GM18909 (cell line): ENCODE measurements at regions not wholly inside any gene's neighbourhood (a gene's known extent, or its start where the extent isn't known, plus 50 kb on each side); places are given as distances from the start of the nearest gene placed in this dataset.
A peak's percentile ranks its signal among the peaks of the same experiment; 100 is the strongest.

ENCODE experiments used
- ATAC-seq: cut with Tn5 transposase; IDR thresholded peaks from one replicate; pipeline ENCODE4 v1.9.1; 2021; ENCODE audit warnings: mild to moderate bottlenecking; ENCODE audit not compliant: unreplicated experiment, poor library complexity

DNA sequence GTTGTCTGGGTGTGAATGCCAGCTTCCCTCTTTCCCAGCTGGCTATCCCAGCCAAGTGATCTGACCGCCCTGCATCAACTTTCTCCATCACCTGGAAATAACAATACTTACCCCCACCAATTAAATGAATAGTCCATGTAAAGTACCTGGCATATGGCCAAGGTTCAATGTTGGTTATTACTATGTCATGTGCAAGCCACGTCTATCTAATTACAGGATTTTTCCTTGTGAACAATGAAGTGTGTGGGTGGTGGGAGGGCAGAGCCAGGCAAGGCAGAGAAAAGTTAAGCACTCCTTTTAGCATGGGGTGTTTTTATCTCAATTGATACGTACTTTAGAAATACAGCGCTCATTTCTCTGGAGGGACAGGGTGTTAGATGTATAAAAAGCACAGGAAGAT, 121.1 kb downstream of the NHLRC3 start:
- ATAC-seq, result no peak

DNA sequence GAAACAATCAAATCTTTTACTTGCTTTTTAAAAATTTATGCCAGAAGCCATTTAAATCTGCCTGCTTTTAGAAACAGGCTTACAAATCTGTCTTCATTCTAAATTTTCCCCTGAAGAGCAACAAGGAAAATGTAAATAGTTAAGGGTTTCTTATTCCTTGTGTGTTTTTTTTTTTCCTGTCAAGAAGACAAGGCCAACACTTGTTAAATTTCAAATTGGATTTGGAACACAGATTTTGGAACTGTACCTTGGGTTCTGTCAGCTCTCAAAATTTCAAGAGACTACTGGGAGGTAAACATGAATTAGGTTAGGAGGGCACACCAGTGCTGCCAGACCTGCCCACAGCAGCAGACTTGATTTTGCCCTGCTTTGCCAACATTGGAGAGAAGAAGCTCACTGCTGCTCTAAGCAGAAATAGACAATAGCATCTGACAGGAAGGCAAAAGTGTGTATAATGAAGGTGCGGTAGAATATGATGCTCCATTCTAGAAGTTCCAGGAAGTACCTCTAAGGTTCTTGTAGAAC, 121.7 kb downstream of the NHLRC3 start:
- ATAC-seq, result no peak

DNA sequence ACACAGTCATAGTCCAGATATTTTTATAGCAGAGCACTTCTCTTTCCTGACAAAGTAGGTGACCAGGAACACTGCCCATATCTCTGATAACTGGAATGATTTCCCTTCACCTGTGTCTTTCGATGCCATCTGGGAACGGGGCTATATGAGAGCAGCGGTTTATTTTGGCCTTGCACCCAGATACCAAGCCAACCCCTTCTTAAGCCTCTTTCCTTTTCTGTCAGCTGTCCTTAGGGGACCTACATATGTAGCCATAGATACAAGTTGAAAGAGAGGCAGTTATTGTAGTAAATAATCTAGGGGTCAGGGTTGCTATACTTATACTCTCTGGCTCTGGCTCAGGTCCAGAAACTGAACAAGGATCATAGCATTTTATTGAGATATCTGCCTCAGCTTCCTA, 128.8 kb downstream of the NHLRC3 start:
- ATAC-seq, result no peak

DNA sequence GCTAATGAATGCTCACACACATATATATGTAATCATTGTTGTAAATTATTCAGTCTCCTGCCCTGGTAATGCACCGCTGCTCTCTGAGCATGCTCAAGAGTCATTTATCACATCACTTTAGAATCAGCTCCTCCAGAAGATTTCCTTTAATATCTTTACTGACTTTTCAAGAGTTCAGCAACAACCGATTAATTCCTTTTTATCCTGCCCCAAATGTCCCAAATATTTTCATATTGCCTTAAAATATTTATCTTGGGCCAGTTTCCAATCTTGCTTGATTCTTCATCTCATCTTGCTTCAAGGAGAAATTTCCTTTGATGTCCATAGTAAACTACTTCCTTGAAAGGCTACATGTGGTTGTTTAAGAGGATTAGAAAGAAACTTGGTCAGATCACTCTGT, 132.5 kb downstream of the NHLRC3 start:
- ATAC-seq, result no peak

DNA sequence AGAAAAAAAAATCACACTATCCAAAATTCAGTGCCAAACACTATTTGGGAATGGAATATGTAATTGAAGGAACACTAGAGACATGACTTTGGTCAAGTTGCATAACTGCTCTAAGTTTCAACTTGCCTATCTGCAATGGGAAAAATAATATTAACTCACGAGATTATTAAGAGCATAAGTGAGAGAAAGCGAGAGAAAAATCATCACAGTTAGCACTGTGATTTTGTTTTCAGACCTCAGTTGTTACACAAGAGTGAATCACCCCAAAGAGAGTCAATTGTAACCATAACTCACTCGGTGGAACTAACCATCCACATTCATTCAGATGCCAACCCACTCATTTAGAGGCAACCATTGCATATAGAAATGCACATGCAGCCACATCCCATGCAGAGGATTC, 147.1 kb downstream of the NHLRC3 start:
- no peak for ATAC-seq

DNA sequence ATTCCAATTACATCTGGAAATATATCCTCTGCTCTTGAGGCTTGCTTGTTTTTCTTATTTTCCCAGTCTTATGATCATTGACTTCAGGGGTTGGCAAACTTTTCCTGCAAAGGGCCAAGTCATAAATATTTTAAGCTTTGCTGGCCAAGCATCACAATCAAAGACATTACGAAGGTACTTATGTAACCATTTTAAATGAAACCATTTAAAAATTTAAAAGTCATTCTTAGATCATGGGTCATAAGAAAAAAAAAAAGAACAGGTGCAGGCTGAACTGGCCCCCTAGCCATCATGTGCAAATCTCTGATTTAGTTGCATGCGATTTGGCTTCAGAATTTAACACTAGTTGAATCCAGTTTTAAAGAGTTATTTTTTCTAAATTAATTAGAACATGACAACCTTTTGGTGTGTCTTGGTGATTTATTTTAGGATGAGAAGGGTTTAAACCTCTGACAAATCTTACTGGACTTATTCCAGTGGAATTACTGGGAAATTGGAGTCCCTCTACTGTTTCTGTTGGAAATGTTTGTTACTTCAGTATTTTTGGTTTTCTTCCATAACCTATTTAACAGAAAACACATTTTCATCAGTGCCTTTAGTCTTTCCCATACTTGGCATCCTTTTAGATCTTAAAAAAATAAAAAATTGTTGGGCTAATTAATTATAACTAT, 148.1 kb downstream of the NHLRC3 start:
- no peak for ATAC-seq

DNA sequence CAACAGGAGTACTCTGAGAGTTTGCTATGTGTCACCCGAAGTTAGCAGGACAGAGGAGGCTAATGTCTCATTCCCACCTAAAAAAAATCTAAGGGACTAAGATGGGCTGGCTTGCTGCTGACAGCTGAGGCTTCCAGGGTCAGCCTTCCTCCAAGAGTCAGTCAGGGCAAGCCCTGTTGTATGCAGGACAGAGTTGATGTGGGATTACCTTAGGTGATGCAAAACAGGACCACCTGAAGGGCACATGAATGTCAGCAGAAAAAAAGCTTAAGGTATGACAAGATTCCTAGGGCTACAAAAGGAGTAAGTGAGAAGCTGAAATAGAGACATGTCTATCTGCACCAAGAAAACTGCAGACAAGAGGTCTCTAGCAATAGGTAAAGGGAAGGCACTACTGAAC, 151.5 kb downstream of the NHLRC3 start:
- no peak for ATAC-seq

DNA sequence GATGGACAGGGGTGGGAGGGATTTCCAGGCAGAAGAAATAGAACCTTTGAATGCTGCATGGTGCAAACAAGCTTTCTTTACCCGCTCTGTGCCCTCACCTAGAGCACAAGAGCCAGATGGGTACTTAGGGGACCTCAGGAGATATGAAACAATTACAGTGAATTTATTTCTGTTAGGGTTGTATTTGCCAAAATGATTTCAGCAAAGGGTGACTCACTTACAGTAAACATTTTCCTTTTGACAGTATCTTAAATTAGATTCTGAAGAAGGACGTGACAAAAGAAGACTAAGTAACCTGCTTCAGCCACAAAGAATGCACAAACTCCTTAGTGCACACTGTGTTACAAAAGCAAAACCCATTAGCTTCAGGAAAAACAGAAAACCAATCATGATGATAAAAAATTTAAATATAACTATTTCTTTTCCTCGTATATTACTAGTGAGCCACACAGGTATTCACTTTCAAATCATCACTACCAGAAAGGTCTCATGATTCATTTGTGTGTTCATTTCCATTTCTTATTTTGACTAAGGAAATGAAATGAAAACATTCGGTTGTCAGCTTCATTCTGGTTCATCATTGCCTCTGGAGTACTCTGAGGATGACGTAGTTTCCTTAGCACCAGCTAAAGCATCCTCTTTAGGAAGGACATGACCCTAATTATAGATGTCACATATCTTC, 158.8 kb downstream of the NHLRC3 start:
- ATAC-seq, result peak; percentile 55

DNA sequence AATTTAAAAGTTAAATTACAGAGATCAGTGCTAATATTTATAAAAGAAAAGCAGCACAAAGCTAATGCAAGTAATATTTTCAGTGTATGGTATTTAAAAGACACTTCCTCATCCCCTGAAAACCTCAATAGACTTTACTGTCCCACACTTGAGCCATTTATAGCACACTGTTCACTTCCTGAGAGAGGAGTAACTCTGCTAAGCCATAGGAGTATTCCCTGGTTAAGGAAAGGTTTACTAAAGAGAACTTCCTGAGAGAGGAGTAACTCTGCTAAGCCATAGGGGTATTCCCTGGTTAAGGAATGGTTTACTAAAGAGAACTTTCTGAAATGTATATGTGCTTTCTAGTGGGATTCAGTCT, 159.4 kb downstream of the NHLRC3 start:
- ATAC-seq, result peak; percentile 32

DNA sequence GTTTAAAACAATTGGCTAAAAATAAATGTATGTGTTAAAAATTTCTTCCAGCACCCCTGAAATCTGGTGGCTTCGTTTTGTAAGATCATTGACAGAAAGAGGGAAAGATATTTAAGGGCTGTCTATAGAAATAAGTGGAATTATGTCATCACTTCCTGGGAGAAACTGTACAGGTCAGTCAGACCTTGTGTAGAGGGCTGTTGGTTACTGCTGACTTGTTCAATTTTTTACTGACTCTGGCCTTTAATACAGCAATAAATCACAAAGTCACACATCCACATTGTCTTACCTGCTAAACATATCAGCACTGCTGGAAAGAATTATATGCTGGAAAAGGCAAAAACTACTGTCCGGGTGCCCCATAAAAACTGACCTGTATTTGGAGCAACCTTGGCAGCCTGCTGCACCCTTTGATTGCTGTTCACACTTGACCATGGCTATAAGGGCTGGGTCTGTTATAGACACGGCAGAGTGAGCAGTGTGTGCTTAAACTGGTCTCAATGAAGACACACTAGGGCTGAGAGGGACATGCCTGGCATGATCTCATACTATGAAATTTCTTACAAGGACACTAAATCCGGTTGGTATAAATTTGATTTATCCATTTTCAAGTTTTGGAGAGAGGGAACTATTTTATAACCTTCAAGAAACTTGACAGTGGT, 162.1 kb downstream of the NHLRC3 start:
- no peak for ATAC-seq

DNA sequence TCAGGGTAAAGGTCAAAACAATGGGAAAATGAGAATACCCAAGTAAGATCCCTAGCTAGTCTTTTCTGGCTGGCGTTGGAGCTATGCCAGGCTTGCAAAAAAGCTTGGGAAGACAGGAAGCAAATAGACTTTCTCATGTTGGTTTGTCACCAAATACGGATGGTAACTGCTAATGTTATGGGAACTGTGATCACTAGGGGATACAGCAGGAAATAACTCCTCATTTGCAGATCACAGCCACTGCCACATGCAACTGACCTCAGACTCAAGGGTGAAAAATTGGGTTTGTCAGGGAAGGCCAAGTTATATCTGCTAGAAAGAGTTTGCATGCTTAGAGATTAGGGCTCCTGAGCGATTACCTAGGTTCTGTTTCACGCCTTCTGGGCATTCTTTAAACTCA, 162.9 kb downstream of the NHLRC3 start:
- ATAC-seq, result no peak

DNA sequence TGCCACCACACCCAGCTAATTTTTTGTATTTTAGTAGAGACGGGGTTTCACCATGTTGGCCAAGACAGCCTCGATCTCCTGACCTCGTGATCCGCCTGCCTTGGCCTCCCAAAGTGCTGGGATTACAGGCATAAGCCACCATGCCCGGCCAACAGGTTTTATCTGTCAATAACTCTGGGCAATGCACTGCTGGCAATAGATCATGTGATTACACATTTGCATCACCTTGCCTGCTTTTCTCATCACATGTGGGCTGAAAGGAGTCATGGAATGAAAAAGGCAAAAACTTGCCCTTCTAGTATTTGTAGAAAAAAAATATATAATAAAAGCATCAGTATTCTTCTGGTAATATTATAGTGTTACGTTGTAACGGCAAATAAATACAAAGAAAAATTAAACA, 164.5 kb downstream of the NHLRC3 start:
- ATAC-seq, result no peak

DNA sequence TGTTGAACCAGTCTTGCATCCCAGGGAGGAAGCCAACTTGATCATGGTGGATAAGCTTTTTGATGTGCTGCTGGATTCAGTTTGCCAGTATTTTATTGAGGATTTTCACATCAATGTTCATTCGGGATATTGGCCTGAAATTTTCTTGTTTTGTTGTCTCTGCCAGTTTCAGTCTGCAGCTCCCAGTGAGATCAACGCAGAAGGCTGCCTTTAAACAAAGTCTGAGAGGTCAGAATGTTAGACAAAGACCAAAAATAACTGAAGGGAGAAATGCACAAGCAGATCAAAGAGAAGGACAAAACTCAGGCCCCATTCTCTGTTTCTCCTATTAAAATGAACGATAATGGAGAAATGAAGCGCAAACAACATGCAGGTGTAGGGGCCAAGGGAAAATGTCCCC, 170.4 kb downstream of the NHLRC3 start:
- ATAC-seq, result no peak

DNA sequence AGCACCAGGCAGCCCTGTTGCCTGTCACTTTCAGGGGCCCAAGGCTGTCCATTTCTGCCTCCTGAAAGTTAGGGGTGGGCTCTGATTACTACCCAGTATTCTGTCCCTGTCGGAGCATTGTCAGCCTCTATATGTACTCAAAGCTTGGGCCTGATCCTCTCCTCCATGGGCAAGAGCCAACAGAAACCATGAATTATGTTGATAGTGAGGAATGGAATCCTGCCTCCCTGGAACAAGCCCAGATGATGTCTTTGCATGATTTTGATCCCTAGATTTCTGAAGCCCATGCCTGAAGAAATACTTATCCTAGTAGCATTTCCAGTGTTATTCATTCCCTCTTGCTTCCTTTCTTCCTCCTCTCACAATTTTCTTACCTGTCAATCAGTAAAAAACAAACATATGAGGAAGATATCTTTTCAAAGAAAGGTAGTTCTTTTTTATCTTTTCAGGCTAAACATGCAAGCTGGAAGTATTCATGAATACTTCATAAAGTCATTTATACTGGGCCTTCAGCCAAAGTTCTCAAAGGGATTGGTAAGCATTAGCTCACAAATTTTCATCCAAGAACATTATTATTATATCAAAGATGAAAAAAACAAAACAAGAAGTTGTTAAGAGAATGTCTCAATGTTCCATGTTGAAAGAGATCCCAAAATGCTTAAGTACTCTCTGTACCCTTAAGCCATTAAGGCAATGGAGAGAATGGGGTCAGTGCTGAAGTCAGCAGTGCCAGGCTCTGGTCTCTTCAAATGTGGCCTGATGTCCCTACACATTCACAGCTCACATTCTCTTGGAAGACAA, 171.7 kb downstream of the NHLRC3 start:
- no peak for ATAC-seq

DNA sequence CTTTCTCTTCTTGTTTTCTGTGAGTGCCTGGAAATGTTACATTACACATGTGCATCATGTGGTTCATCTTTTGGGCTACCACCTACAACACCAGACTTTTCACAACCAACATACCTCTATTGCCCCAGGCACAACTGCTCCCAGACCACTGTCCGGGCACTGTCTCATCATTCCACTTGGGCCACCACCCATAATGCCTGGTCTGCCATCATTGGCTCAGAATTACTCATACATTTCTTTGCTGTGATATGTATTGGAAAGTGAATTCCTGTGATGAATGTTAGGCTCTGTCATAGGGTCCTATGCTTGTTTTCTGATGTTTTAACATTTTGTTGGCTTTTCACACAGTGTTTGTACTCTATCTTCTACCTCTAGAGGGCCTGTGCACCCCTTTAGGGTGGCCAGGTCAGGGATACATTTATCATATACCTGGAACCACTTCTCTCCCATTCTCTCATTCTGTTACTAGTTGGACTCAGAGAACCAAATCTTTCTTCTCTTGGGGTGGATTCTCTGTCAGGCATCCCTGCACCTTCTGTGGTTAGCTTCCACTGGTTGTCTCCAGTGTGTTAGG, 172.8 kb downstream of the NHLRC3 start:
- ATAC-seq, result no peak

DNA sequence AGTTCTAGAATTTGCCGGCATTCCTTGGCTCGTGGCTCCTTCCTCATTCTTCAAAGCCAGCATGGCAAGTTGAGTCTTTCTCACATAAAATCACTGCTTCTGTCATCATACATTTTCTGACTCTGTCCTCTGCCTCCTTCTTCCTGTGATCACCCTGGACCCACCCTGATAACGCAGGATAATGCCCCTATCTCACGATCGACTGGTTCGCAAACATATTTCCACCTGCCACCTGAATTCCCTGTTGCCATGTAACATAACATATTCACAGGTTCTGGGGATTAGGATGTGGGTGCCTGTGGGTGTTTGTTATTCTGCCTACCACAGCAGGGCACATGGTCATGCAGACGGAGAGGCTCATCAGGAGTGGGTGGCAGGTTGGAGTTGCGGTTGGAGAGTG, 177.7 kb downstream of the NHLRC3 start:
- no peak for ATAC-seq

DNA sequence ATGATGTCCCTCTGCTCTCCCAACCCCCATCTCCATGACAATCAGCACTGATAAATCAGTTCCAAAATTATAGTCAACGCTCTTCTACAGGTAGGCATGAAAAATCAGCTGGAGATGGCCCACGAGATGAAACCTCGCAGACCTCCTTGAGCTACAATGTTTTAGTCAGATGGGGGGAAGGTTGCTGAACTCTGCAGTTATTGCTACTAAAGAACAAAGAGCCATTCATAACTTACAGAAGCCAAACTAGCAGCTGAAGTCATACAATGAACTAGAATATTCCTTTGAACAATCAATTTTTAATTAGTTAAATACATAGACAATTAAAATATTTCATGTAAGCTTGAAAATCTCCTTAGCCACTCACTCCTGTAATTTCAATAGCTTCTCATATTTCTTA, 179.2 kb downstream of the NHLRC3 start:
- no peak for ATAC-seq

DNA sequence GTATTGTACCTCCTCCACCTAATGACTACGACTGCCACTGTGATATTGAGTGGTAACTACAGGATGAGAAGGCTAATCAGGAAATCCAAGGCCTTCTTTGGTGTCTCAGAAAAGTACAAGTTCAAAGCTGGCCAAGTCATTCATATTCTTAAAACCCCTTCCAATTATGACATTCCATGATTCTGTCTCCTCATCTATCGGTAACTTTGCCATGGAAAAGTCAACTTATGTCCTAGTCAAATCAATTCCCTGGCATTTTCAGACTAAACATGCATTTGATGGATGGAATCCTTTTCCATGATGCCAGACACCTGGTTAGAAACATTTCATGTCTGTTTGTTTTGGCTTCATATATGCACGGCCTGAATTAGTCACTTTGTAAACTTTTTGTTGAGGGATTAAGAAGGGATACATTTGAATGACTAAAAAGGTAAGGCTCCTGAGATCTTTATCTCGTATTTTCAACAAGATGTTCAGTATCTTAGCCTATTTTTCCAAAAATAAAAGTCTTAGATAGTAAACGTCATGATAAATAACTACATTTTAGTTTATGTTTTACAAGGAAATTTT, 186.5 kb downstream of the NHLRC3 start:
- ATAC-seq, result no peak

DNA sequence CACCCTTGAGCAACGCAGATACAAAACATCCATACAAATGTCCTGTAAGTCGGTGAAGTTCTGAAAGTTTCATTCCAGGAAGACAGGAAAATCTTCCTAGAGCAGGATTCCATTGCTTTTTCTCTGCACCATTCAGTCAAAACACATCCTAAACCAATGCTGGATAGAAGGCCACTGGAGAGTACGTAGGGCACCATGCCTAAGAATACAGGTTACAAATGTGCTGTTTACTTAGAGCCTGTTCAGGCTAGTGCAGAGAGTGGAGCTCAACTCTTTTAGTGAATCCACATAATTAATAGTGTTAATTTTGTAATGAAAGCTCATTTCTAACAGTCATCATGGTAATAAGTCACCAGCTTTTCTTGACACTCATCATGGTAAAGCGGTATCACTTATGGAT, 187.6 kb downstream of the NHLRC3 start:
- ATAC-seq, result no peak

DNA sequence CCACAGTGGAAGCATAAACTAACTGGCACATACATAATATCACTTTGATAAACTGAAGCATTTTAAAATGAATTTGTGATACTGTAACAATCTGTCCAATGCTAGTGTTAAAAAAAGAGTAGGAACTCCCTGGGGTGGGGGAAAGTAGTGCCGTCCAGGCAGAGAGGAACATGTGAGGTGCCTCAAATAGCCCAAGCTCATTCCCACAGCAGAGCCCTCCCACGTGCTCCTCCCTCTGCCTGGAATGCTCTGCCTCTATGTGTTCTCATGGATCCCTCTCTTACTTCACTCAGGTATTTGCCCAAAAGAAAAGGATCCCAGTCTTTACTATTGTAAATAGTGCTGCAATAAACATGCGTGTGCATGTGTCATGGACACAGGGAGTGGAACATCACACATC, 188.1 kb downstream of the NHLRC3 start:
- no peak for ATAC-seq
